ENCODE measurements at regions not wholly inside any gene's neighbourhood (a gene's known extent, or its start where the extent isn't known, plus 50 kb on each side); places are given as distances from the start of the nearest gene placed in this dataset.

GRCh38 chr3:168506589-168506988 is 410.9 kb upstream of the GOLIM4 start:
- intact Hi-C loops (cut with DNase I) = no loop called here
- H3K4me1 ChIP-seq (ENCODE audit: insufficient read depth) = no peaks in the 10 kb centered on the region
- H3K27ac ChIP-seq = no peak overlapping the region
- no peaks in the 10 kb centered on the region for H3K36me3 ChIP-seq
- WGBS, 3 donors = 37 to 53% (median 51%) methylated on average over 1 of the region's 1 CpG
- no peak for DNase-seq
- TF ChIP-seq, protein P1, sequence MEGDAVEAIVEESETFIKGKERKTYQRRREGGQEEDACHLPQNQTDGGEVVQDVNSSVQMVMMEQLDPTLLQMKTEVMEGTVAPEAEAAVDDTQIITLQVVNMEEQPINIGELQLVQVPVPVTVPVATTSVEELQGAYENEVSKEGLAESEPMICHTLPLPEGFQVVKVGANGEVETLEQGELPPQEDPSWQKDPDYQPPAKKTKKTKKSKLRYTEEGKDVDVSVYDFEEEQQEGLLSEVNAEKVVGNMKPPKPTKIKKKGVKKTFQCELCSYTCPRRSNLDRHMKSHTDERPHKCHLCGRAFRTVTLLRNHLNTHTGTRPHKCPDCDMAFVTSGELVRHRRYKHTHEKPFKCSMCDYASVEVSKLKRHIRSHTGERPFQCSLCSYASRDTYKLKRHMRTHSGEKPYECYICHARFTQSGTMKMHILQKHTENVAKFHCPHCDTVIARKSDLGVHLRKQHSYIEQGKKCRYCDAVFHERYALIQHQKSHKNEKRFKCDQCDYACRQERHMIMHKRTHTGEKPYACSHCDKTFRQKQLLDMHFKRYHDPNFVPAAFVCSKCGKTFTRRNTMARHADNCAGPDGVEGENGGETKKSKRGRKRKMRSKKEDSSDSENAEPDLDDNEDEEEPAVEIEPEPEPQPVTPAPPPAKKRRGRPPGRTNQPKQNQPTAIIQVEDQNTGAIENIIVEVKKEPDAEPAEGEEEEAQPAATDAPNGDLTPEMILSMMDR (IDR thresholded peaks at IDR 0.05) = no peak
- TF ChIP-seq EP300 (IDR thresholded peaks at IDR 0.05) (no peak), POLR2A (IDR thresholded peaks at IDR 0.05) (no peak)
- no peak overlapping the region for H3K4me3 ChIP-seq
- H3K27me3 ChIP-seq = no peaks in the 10 kb centered on the region
- H3K9me3 ChIP-seq = no peaks in the 10 kb centered on the region

DNA sequence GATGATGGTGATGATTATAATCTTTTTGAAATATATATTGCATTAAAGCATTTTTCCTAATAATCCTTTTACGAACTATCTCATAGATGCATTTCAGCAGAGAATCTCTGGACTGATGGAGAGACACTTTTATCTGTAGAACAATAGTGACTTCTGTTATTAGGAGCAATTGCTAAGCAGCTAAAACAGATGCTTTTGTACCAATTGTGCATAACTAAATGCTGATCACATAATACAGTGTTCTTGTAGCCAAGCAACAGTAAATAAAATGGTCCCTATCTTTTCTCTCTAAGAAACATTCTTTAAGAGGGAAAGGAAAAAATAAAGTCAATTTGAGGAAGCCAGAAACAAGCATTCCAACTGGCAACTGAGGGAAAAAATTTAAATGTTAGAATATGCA is 405.8 kb upstream of the GOLIM4 start:
- no peak for DNase-seq
- TF ChIP-seq EP300 (IDR thresholded peaks at IDR 0.05) (no peak), POLR2A (IDR thresholded peaks at IDR 0.05) (no peak)
- TF ChIP-seq, protein P1 (IDR thresholded peaks at IDR 0.05) = no peak
- H3K4me1 ChIP-seq (ENCODE audit: insufficient read depth) = no peaks in the 10 kb centered on the region
- H3K27me3 ChIP-seq = no peaks in the 10 kb centered on the region
- H3K9me3 ChIP-seq = no peaks in the 10 kb centered on the region
- intact Hi-C loops (cut with DNase I) = no loop called here
- 81 to 88% (median 88%) methylated on average over 1 of the region's 1 CpG for WGBS, 3 donors
- no peaks in the 10 kb centered on the region for H3K36me3 ChIP-seq
- H3K4me3 ChIP-seq = no peak overlapping the region
- no peak overlapping the region for H3K27ac ChIP-seq

- TF ChIP-seq EP300 (IDR thresholded peaks at IDR 0.05) = no peak
- no peak for TF ChIP-seq POLR2A (IDR thresholded peaks at IDR 0.05)
- TF ChIP-seq, protein P1 (IDR thresholded peaks at IDR 0.05) = no peak
- no peak overlapping the region for H3K4me3 ChIP-seq
- H3K36me3 ChIP-seq = no peaks in the 10 kb centered on the region
- H3K9me3 ChIP-seq = no peaks in the 10 kb centered on the region
- no peak for DNase-seq
- no peaks in the 10 kb centered on the region for H3K4me1 ChIP-seq (ENCODE audit: insufficient read depth)
- intact Hi-C loops (cut with DNase I) = no loop called here
- no peaks in the 10 kb centered on the region for H3K27me3 ChIP-seq
- H3K27ac ChIP-seq = no peak overlapping the region
Observed at GRCh38 chr3:168498194-168498593, 402.5 kb upstream of the GOLIM4 start.

DNA sequence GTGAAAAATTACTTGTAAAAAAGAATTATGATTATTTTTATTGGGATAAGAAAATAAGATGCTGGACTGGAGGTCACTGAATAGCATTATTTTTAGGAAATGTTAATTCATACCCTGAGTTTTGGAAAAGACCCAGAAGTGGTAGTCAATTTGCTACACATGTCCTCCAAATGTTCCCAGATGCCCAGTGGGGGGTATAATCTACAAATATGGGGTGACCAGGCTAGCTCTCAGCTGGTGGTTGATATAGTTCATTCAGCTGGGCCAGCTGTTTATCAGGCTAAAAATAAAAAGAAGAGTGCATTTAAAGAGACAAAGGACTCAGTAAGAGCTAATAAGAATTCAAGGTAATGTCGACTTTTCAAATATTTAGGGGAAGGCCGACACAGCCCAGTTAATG is 402.0 kb upstream of the GOLIM4 start:
- H3K27ac ChIP-seq = no peak overlapping the region

More for the DNA sequence above, 402.0 kb upstream of the GOLIM4 start:
- no peak for DNase-seq
- Histone ChIP-seq H3K4me1 (ENCODE audit: insufficient read depth) (no peaks in the 10 kb centered on the region), H3K4me3 (no peak overlapping the region), H3K27me3 (no peaks in the 10 kb centered on the region), H3K9me3 (no peaks in the 10 kb centered on the region), H3K36me3 (no peaks in the 10 kb centered on the region)
- TF ChIP-seq POLR2A (IDR thresholded peaks at IDR 0.05) = no peak
- TF ChIP-seq, protein P1 (IDR thresholded peaks at IDR 0.05) = no peak
- intact Hi-C loops (cut with DNase I) = no loop called here
- 14 to 71% (median 69%) methylated on average over 2 of the region's 2 CpGs for WGBS, 3 donors

Measured in ovary (tissue), 7 donors.